HG03469 (cell line): ENCODE measurements at regions not wholly inside any gene's neighbourhood (a gene's known extent, or its start where the extent isn't known, plus 50 kb on each side); places are given as distances from the start of the nearest gene placed in this dataset.

Source experiments
- ATAC-seq: cut with Tn5 transposase; IDR thresholded peaks from one replicate; pipeline ENCODE4 v1.9.1; 2021; ENCODE audit warnings: mild to moderate bottlenecking, moderate library complexity, moderate number of reproducible peaks; ENCODE audit not compliant: unreplicated experiment

- ATAC-seq: no peak
These were observed 117.0 kb downstream of the ZNF280B start for GRCh38 chr22:22391543-22391942.

DNA sequence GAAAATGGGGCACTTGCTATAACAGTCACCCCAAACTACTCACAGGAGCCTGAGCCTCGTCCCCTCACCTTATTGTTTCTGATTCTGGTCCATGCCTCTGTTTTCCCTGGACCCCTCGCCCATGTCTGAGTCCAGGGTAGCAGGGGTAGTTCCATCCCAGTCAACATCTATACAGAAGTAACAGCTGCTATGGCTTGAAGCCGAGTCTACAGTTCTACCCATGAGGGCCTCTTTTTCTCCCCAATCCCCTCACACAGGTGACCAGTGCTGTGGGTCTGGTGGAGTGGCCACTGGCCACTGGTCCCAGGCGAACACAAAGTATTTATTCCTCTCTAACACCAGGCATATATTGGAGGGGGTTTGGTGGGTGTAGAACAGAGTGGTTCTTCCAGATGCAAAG is 116.4 kb downstream of the ZNF280B start:
- no peak for ATAC-seq

GRCh38 chr22:22394591-22394990 is 114.0 kb downstream of the ZNF280B start:
- no peak for ATAC-seq

GRCh38 chr22:22395245-22395644 is 113.3 kb downstream of the ZNF280B start:
- ATAC-seq: no peak

DNA sequence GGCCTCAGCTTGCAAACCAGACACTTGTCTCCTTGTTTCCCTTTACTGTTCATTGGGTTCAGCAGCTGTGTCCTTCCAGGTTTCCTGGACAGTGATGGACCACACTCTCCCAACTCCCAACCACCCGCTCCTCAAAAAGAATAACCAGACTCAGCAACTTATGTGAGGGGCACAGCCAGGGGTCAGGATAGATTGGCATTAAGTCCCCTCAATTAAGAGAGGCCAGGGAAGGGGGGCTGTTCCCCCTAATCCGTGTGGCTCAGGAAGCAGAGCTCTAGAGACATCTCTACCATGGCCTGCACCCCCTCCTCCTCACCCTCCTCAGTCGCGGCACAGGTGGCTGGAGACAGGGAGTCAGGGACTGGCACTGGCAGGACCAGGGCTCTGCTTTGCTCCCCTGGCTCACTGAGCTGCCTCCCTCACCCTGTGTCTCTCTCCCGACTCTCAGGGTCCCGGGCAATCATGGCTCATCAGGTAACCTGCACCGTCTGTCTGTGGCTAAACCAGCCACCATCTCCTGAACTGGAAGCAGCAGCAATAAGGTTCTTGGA is 111.7 kb downstream of the ZNF280B start:
- ATAC-seq: no peak

DNA sequence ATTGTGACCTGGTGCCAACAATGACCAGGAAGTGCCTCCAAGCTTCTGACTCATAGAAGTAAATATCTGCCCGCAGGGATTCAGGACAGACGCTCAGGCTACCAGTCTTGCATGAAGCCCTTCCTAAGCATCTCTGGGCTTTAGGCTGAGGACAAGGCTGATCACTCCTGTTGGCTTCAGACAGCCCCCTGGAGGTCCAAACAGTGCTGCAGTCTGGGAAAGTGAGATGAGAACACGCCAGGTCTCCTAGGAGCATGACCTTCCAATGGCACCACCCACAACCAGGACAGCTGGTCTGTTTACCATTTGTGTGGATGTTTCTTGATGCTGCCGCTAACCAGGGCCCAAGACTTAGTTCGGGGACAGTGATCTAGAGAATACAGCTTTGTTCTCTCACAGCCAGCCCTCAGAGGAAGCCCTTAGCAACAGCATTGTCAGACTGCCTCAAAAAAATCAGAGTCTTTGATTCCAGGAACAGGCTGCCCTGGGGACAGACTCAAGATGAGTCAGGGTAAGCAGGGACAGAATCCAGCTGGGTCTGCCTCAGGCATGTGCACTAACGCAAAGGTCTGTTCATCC is 111.2 kb downstream of the ZNF280B start:
- no peak for ATAC-seq

DNA sequence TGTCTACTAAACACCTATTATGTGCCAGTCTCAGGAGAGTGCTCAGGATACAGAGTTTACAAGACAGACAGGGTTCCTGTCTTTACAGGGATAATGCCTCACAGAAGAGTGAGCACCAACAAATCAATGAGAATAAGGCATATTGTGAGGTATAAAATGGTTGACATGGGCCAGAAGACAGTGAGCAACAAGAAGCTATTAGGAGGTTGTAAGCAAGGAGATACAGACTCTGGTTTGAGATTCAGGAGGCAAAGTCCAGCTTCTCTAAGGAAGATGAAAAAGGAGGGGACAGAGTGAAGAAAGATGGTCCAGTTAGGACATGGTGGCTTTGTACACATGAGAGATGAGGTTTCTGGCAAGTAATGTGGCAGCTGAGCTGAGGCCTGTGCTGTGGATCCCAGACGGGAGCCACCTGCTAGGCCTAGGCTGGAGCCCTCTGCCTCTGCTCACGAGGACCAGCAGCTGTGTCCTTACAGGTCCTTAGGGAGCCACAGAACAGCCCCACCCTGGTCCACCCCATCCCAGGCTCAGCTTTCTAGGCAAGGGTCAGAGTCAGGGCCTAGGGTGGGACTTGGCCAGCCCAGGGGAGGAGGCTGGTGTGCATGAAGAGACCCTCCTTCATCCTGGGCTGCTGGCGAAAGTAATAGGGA is 110.5 kb downstream of the ZNF280B start:
- ATAC-seq: no peak

GRCh38 chr22:22398530-22399327 is 109.8 kb downstream of the ZNF280B start:
- no peak for ATAC-seq

DNA sequence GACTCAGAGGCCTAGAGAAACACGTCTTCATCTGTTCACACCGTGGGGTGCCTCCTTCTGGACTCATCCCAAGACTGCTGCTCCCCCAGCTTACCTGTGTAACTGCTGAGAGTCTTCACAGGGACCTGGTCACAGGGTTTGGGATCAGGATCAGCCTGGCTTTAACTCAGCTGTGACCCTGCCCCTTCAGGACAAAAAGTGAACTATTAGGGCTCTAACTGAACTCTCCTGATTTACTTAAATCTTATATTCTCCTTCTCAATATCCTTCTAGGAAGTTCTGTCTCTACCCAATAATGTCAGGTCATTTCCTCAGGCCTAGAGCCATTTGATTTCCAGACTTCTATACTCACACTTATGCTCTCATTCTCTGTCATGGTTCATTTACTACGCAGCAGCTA is 108.4 kb downstream of the ZNF280B start:
- no peak for ATAC-seq

DNA sequence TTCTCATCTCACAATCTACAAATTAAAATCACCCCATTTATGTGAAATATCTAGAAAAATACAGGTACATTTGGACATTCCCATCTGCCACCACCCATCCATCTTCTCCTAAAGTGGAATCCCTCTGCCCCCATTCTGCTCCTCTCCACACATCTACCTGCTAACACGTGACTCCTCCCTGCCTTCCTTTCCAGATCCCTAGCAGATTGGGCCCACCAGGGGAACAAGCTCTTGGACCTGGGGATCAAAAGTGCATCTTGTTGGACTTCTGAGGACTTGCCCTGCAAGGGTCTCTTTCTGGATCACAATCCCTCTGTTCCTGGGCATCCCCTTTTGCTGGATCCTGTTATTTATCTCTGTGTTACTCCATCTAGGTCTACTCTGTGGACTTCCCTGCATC is 107.6 kb downstream of the ZNF280B start:
- no peak for ATAC-seq

DNA sequence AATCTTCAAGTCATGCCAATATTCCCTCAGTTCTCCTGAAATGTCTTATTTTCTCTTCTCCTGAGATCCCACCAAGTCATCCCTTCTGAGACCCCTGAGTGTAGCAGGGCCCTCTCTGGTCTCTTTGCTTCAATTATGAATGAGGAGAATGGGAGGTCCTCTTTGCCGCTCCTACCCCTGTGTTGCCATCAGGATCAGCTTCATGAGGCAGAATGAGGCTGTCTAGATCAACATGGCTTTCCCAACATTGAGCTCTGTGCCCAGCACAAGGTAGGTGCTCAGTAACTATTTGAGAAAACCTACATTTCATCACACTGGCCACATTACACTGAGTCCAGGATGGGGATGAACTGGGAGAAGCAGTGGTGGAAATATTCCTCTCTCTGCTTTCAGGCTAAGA is 107.2 kb downstream of the ZNF280B start:
- no peak for ATAC-seq

GRCh38 chr22:22403306-22403705 is 105.2 kb downstream of the ZNF280B start:
- no peak for ATAC-seq

DNA sequence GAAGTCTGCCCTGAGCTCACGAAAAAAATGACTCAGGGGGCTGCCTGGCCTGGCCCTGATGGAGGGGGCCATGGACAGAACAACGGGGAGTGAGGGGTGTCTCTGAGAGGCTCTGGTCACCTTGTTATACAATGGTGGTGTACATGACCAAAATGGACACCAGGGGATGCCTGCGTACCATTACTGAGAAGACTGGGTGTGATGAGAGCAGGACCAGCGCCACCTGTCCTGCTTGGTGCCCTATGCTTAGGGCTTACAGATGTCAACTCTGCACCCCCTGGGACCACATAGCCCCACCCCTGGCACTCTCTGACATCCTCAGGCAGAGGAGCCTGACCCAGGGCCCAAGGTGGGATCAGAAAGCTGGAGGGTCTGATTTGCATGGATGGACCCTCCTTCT is 104.8 kb downstream of the ZNF280B start:
- no peak for ATAC-seq

DNA sequence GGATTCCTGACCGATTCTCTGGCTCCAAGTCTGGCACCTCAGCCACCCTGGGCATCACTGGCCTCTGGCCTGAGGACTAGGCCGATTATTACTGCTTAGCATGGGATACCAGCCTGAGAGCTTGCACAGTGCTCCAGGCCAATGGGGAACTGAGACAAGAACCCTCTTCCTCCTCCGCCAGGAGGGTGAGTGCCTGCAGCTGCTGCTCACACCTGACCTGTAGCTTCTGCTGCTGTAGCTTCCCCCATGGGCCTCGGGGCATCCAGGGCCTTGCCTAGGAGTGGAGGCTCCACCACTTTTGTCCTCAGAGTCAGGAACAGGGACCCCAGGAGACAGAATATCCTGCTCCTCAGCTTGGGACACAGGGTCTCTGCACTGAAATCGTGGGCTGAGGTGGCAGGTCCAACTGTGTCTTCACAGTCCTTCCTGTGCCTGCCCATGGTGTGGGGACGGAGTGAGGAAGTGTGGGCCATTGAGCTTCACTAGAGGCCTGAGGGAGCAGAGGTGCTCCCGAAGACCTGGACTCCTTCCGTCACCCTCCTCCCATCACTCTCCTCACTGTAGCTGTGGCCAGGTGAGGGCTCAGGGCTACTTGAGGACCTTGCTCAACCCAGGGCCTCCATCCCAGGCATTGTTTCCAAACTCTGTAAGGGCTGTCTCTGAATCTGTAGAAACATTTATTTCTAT is 103.8 kb downstream of the ZNF280B start:
- ATAC-seq: no peak

DNA sequence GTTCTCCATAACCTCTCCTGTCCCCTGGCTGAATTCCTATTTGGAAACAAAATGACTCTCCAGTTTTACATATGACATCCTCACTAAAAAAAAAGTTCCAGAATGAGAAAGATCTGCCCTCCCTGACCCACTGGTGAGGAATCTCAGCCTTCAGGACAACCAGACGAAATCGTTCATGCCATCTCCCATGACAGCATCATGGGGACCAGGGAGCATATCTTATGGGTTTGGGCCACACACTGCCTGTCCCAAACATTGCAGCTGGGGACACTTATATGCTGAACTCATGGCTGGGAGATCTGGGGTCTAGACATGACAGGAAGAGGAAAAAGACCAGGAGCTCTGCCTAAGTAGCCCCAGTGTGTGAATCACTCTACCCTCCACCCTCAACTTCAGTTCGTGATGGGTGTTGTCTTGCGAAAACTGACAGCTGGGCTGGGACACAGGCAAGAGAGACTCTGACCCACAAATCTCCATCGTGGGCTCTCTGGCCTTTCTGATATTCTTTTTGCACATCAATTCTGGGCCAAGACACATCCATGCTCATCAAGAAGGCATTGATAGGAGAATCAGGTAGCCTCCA is 102.0 kb downstream of the ZNF280B start:
- no peak for ATAC-seq

DNA sequence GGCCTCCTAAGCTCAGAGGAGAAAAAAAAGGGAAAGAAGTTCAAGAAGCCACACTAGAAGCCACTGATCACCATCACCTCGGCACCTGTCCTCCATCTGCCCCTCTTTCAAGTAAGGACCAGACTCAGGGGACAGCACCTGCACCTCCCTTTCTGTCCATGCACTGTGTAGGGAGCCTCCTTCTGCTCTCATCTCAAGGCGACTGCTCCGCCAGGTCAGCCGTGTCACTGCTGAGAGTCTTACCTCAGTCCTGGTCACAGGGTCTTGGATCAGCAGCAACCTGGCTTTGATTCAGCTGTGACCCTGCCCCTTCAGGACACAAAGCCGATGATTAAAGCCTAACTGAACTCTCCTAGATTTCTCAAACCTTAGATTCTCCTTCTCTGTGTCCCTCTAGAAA is 101.5 kb downstream of the ZNF280B start:
- no peak for ATAC-seq

- ATAC-seq: no peak
These were observed 100.3 kb downstream of the ZNF280B start for GRCh38 chr22:22408269-22408668.

GRCh38 chr22:22408731-22409696 is 99.5 kb downstream of the ZNF280B start:
- no peak for ATAC-seq

DNA sequence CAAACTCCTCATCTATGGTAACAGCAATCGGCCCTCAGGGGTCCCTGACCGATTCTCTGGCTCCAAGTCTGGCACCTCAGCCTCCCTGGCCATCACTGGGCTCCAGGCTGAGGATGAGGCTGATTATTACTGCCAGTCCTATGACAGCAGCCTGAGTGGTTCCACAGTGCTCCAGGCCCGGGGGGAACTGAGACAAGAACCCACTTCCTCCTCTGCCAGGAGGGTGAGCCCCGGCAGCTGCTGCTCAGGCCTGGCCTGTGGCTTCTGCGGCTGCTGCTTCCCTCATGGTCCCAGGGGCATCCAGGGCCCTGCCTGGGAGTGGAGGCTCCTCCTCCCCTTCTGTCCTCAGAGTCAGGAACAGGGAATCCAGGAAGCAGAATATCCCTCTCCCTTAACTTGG is 98.4 kb downstream of the ZNF280B start:
- peak; percentile 42 for ATAC-seq

- no peak for ATAC-seq
These were observed 97.9 kb downstream of the ZNF280B start for GRCh38 chr22:22410677-22411076.
